Psoas muscle (tissue), 7 donors: ENCODE measurements at regions not wholly inside any gene's neighbourhood (a gene's known extent, or its start where the extent isn't known, plus 50 kb on each side); places are given as distances from the start of the nearest gene placed in this dataset.

ENCODE experiments used
- ATAC-seq, 4 donors: fragments of 200-7000 bp; cut with Tn5 transposase; one replicate each; pipeline ENCODE4 v1.9.1; 2020; ENCODE audit warnings: moderate library complexity in 3 of 4, mild to moderate bottlenecking in 2 of 4
- DNase-seq, 2 donors: peaks; one replicate each; pipeline ENCODE4 v3.0.0-alpha.2; 2020
- H3K27ac ChIP-seq: fragments of 200-600 bp; one replicate; pipeline ENCODE4 v1.8.0; 2022
- H3K27me3 ChIP-seq, 3 donors: fragments of 200-600 bp in 1 of 3; one replicate each; pipeline versions ENCODE4 v1.6.1 to v1.8.0; 2013 to 2022; ENCODE audit warnings: low read length in 2 of 3, mild to moderate bottlenecking in 2 of 3, moderate library complexity in 1 of 3; ENCODE audit not compliant: insufficient read depth in 3 of 3
- H3K36me3 ChIP-seq, 2 donors: fragments of 200-600 bp in 1 of 2; one replicate each; pipeline versions ENCODE4 v1.6.1 to v1.8.0; 2013 to 2022; ENCODE audit warnings: low read depth in 1 of 2, mild to moderate bottlenecking in 1 of 2, moderate library complexity in 1 of 2; ENCODE audit not compliant: insufficient read depth in 1 of 2
- H3K4me1 ChIP-seq: fragments of 200-600 bp; one replicate; pipeline ENCODE4 v1.8.0; 2022
- H3K4me3 ChIP-seq: fragments of 200-600 bp; one replicate; pipeline ENCODE4 v1.8.0; 2022; ENCODE audit warnings: mild to moderate bottlenecking
- H3K9me3 ChIP-seq: fragments of 200-600 bp; one replicate; pipeline ENCODE4 v1.8.0; 2022
- WGBS, 3 donors: extraction: QIAGEN DNeasy Blood & Tissue Kit; methylation state at CpG; one replicate each; pipeline versions ENCODE4 v1.1.6 to v1.1.7; 2013; 5-methylcytosine and 5-hydroxymethylcytosine counted together
- intact Hi-C, 2 donors: fragments of 100-400 bp; cut with DNase I; formaldehyde crosslinking; loops; one replicate each; pipeline versions ENCODE4 v1.11.0 to v1.14.2; 2022
- TF ChIP-seq, protein P1 (sequence below): fragments of 200-600 bp; IDR thresholded peaks from one replicate; pipeline ENCODE4 v1.8.0; 2022; ENCODE audit warnings: antibody characterized with exemption
- donor health status: healthy with polysubstance abuse.
- donor health status: DM: no; HTN: no; CAD: no; lungs with moderate emphysema.
- donor health status: Bipolar disorder and iron deficiency.
- donor health status: healthy.
- donor health status: DM: yes; HTN: yes; CAD: no.
- donor health status: DM: no; HTN: no; CAD: no.
- donor health status: DM: yes; HTN: yes; CAD: no.

GRCh38 chr6:11298651-11299420 lies 66.4 kb upstream of the NEDD9 start:
- intact Hi-C loops: no loop called here
- Histone ChIP-seq H3K36me3 (no peaks in the 10 kb centered on the region), H3K4me1 (no peaks in the 10 kb centered on the region), H3K9me3 (no peaks in the 10 kb centered on the region), H3K4me3 (no peak overlapping the region), H3K27ac (no peak overlapping the region), H3K27me3 (no peaks in the 10 kb centered on the region)
- no peak for DNase-seq
- 70 to 81% (median 72%) methylated on average over 9 of the region's 9 CpGs for WGBS, 3 donors
- TF ChIP-seq, protein P1, sequence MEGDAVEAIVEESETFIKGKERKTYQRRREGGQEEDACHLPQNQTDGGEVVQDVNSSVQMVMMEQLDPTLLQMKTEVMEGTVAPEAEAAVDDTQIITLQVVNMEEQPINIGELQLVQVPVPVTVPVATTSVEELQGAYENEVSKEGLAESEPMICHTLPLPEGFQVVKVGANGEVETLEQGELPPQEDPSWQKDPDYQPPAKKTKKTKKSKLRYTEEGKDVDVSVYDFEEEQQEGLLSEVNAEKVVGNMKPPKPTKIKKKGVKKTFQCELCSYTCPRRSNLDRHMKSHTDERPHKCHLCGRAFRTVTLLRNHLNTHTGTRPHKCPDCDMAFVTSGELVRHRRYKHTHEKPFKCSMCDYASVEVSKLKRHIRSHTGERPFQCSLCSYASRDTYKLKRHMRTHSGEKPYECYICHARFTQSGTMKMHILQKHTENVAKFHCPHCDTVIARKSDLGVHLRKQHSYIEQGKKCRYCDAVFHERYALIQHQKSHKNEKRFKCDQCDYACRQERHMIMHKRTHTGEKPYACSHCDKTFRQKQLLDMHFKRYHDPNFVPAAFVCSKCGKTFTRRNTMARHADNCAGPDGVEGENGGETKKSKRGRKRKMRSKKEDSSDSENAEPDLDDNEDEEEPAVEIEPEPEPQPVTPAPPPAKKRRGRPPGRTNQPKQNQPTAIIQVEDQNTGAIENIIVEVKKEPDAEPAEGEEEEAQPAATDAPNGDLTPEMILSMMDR: no peak
- no peak for ATAC-seq

GRCh38 chr6:11297376-11297729 lies 64.9 kb upstream of the NEDD9 start:
- intact Hi-C loops: no loop called here
- ATAC-seq (no peak), DNase-seq (no peak)
- TF ChIP-seq, protein P1: no peak
- no peak overlapping the region for H3K4me3 ChIP-seq
- no peaks in the 10 kb centered on the region for H3K9me3 ChIP-seq
- no peaks in the 10 kb centered on the region for H3K36me3 ChIP-seq
- no peaks in the 10 kb centered on the region for H3K4me1 ChIP-seq
- WGBS, 3 donors: 85 to 94% (median 85%) methylated on average over 1 of the region's 1 CpG
- no peak overlapping the region for H3K27ac ChIP-seq
- H3K27me3 ChIP-seq: no peaks in the 10 kb centered on the region

- WGBS, 3 donors: 89 to 94% (median 94%) methylated on average over 11 of the region's 11 CpGs
- H3K4me1 ChIP-seq: no peaks in the 10 kb centered on the region
- ATAC-seq (no peak), DNase-seq (no peak)
- no peak overlapping the region for H3K4me3 ChIP-seq
- intact Hi-C loops: no loop called here
- H3K9me3 ChIP-seq: no peaks in the 10 kb centered on the region
- no peaks in the 10 kb centered on the region for H3K27me3 ChIP-seq
- no peak overlapping the region for H3K27ac ChIP-seq
- no peaks in the 10 kb centered on the region for H3K36me3 ChIP-seq
- TF ChIP-seq, protein P1: no peak
Observed at GRCh38 chr6:11296449-11297375, 64.2 kb upstream of the NEDD9 start.

GRCh38 chr6:11295969-11296368 lies 63.5 kb upstream of the NEDD9 start:
- Histone ChIP-seq H3K4me1 (no peaks in the 10 kb centered on the region), H3K4me3 (no peak overlapping the region), H3K27me3 (no peaks in the 10 kb centered on the region), H3K36me3 (no peaks in the 10 kb centered on the region), H3K27ac (no peak overlapping the region), H3K9me3 (no peaks in the 10 kb centered on the region)
- ATAC-seq: no peak
- TF ChIP-seq, protein P1: no peak
- DNase-seq: no peak
- WGBS, 3 donors: 92 to 98% (median 97%) methylated on average over 2 of the region's 2 CpGs
- intact Hi-C loops: no loop called here
